CD4-positive, alpha-beta T cell (primary cell): ENCODE measurements at regions not wholly inside any gene's neighbourhood (a gene's known extent, or its start where the extent isn't known, plus 50 kb on each side); places are given as distances from the start of the nearest gene placed in this dataset.

Experiments
- ATAC-seq: fragments of 200-7000 bp; cut with Tn5 transposase; one replicate; pipeline ENCODE4 v1.10.0; 2022; ENCODE audit warnings: mild to moderate bottlenecking; ENCODE audit not compliant: poor library complexity
- CTCF ChIA-PET: fragments of 350-600 bp; sonication (Branson Sonifier 250); formaldehyde crosslinking; loops from one replicate; lab custom pipeline; 2021; ENCODE audit warnings: antibody characterized with exemption, inconsistent platforms; lab: Charles Lee
- POLR2A ChIA-PET: fragments of 350-600 bp; sonication (Branson Sonifier 250); formaldehyde crosslinking; loops from one replicate; lab custom pipeline; 2021; ENCODE audit warnings: antibody characterized with exemption, inconsistent platforms; lab: Charles Lee
- DNase-seq, 14 experiments: peaks; one replicate each; pipeline ENCODE4 v3.0.0-alpha.2; 2013 to 2020; ENCODE audit warnings: mixed read lengths in 2 of 14
- H3K27ac ChIP-seq, 2 donors: one replicate each; pipeline versions ENCODE4 v1.5.1 to v1.7.0; 2013; ENCODE audit warnings: low read length in 2 of 2, low read depth in 1 of 2, mild to moderate bottlenecking in 1 of 2
- H3K27me3 ChIP-seq, 2 experiments: 1 replicate in 1 of 2; 2 replicates in 1 of 2; pipeline versions ENCODE4 v1.6.1 to v1.7.0; 2013; ENCODE audit warnings: low read length in 2 of 2, control low read depth in 1 of 2, mild to moderate bottlenecking in 1 of 2, moderate library complexity in 1 of 2; ENCODE audit not compliant: insufficient read depth in 2 of 2, control insufficient read depth in 1 of 2
- H3K36me3 ChIP-seq: one replicate; pipeline ENCODE4 v1.6.1; 2013; ENCODE audit warnings: low read length, control low read depth; ENCODE audit not compliant: insufficient read depth
- H3K4me1 ChIP-seq: one replicate; pipeline ENCODE4 v1.6.1; 2013; ENCODE audit warnings: low read length, control low read depth; ENCODE audit not compliant: insufficient read depth
- H3K4me3 ChIP-seq: one replicate; pipeline ENCODE4 v1.5.1; 2013; ENCODE audit warnings: mild to moderate bottlenecking, low read length, moderate library complexity
- H3K9me3 ChIP-seq, 2 experiments: 1 replicate in 1 of 2; 2 replicates in 1 of 2; pipeline versions ENCODE4 v1.6.1 to v1.7.0; 2013; ENCODE audit warnings: low read length in 2 of 2, mild to moderate bottlenecking in 2 of 2, control low read depth in 1 of 2, moderate library complexity in 1 of 2; ENCODE audit not compliant: control insufficient read depth in 1 of 2, insufficient read depth in 1 of 2
- H3K27ac Mint-ChIP-seq: one replicate; pipeline ENCODE4 v1.8.0; 2020; ENCODE audit warnings: mixed read lengths
- H3K27me3 Mint-ChIP-seq: one replicate; pipeline ENCODE4 v1.8.0; 2021; ENCODE audit warnings: mixed read lengths
- H3K36me3 Mint-ChIP-seq: one replicate; pipeline ENCODE4 v1.8.0; 2021; ENCODE audit warnings: low read depth, mixed read lengths
- H3K4me1 Mint-ChIP-seq: one replicate; pipeline ENCODE4 v1.8.0; 2021; ENCODE audit warnings: low read depth, mixed read lengths
- H3K4me3 Mint-ChIP-seq: one replicate; pipeline ENCODE4 v1.8.0; 2020; ENCODE audit warnings: mild to moderate bottlenecking, mixed read lengths
- H3K9me3 Mint-ChIP-seq: one replicate; pipeline ENCODE4 v1.8.0; 2020; ENCODE audit warnings: mixed read lengths
- CTCF ChIP-seq: fragments of 200-600 bp; IDR thresholded peaks from one replicate; pipeline ENCODE4 v1.8.0; 2022; ENCODE audit warnings: antibody characterized with exemption, mild to moderate bottlenecking
- intact Hi-C, 2 experiments: fragments of 100-400 bp; cut with DNase I in 1 of 2; cut with micrococcal nuclease in 1 of 2; formaldehyde crosslinking; loops; one replicate each; pipeline versions ENCODE4 v1.15.1 to v1.9.0; 2023 to 2025; cut with DNase I, micrococcal nuclease

DNA sequence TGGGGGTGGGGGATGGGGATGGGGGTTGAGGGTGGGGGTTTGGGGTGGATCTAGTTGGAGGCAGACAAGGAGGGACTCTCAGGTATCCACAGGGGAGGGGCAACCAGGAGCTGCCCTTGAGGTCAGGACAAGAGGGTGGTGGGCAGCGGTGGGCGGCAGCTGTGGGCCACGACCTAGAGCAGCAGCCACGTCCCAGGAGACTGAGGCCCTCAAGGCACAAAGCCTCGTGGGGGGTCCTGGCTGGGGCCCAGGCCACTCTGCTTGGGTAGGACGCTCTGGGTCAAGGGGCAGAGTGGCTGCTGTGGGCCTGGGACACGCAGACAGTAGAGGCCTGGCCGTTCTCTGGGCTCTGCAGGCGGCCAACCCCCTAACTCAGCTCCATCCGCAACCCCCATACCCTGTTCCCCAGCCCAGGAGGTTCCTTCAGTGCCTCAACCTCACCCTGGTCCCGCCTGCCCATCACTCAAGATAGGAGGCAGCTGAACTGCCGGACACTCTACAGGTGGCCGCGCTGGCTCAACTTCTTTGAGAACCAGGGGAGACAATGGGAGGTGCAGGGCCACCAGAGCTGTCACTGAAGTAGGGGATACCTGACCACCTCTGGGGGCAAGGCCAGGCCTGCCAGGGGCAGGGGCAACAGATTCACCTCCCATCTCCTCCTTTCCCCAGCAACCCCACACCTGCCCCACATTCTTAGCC, 75.6 kb downstream of the ENGASE start:
- H3K4me1 Mint-ChIP-seq, result no peaks in the 10 kb centered on the region
- DNase-seq (no peak), ATAC-seq (no peak)
- Histone ChIP-seq H3K9me3 (no peaks in the 10 kb centered on the region), H3K4me3 (no peak overlapping the region), H3K4me1 (no peaks in the 10 kb centered on the region), H3K27ac (no peak overlapping the region), H3K27me3 (peaks cover 0 to 5% of the 10 kb centered on the region in 2 experiments), H3K36me3 (no peaks in the 10 kb centered on the region)
- no peak for TF ChIP-seq CTCF
- no peaks in the 10 kb centered on the region for H3K9me3 Mint-ChIP-seq
- intact Hi-C loops, result no loop called here
- no peaks in the 10 kb centered on the region for H3K27me3 Mint-ChIP-seq
- POLR2A ChIA-PET, result no interaction called here
- no peak overlapping the region for H3K27ac Mint-ChIP-seq
- no peak overlapping the region for H3K4me3 Mint-ChIP-seq
- no peaks in the 10 kb centered on the region for H3K36me3 Mint-ChIP-seq
- CTCF ChIA-PET, result no interaction called here

DNA sequence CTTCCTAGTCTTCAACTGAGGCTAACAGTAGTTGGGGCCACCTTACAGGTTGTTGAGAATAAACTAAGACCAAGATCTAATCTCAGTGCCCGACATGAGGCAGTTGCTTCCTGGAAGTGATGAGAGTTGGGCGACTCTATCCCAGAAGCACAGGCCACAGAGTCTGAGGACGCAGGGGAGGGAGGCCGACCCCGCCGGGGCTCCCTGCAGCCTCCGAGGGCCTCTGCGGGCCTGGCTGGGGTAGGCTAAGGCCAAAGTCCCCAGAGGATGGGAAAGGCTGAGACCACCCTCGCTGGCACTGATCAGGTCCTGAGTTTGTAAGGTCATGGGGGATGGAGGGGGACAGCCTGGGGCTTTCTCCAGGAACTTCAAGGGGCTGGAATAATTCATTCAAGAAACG, 74.0 kb downstream of the ENGASE start:
- no peaks in the 10 kb centered on the region for H3K27me3 Mint-ChIP-seq
- H3K4me1 Mint-ChIP-seq, result no peaks in the 10 kb centered on the region
- no peak overlapping the region for H3K4me3 ChIP-seq
- H3K27me3 ChIP-seq, result peaks cover 0 to 5% of the 10 kb centered on the region in 2 experiments
- ATAC-seq, result no peak
- no peaks in the 10 kb centered on the region for H3K36me3 Mint-ChIP-seq
- H3K9me3 ChIP-seq, result no peaks in the 10 kb centered on the region
- CTCF ChIA-PET, result no interaction called here
- POLR2A ChIA-PET, result no interaction called here
- H3K4me1 ChIP-seq, result no peaks in the 10 kb centered on the region
- DNase-seq, result no peak
- intact Hi-C loops, result no loop called here
- no peak for TF ChIP-seq CTCF
- H3K27ac Mint-ChIP-seq, result no peak overlapping the region
- H3K9me3 Mint-ChIP-seq, result no peaks in the 10 kb centered on the region
- no peak overlapping the region for H3K4me3 Mint-ChIP-seq
- no peaks in the 10 kb centered on the region for H3K36me3 ChIP-seq
- H3K27ac ChIP-seq, result no peak overlapping the region

- peaks cover 0 to 8% of the 10 kb centered on the region in 2 experiments for H3K27me3 ChIP-seq
These were observed 73.3 kb downstream of the ENGASE start for GRCh38 chr17:79147746-79148506.

More at GRCh38 chr17:79147746-79148506, 73.3 kb downstream of the ENGASE start:
- H3K4me3 ChIP-seq, result no peak overlapping the region
- ChIA-PET POLR2A (no interaction called here), CTCF (no interaction called here)
- H3K36me3 Mint-ChIP-seq, result no peaks in the 10 kb centered on the region
- no peaks in the 10 kb centered on the region for H3K9me3 ChIP-seq
- H3K27ac ChIP-seq, result no peak overlapping the region
- H3K27ac Mint-ChIP-seq, result no peak overlapping the region
- no peaks in the 10 kb centered on the region for H3K27me3 Mint-ChIP-seq
- no peaks in the 10 kb centered on the region for H3K4me1 ChIP-seq
- no peak for ATAC-seq
- TF ChIP-seq CTCF, result no peak
- no peak overlapping the region for H3K4me3 Mint-ChIP-seq
- H3K9me3 Mint-ChIP-seq, result no peaks in the 10 kb centered on the region
- DNase-seq, result no peak
- intact Hi-C loops, result no loop called here
- no peaks in the 10 kb centered on the region for H3K36me3 ChIP-seq
- no peaks in the 10 kb centered on the region for H3K4me1 Mint-ChIP-seq
